ENCODE measurements at regions not wholly inside any gene's neighbourhood (a gene's known extent, or its start where the extent isn't known, plus 50 kb on each side); places are given as distances from the start of the nearest gene placed in this dataset.

DNA sequence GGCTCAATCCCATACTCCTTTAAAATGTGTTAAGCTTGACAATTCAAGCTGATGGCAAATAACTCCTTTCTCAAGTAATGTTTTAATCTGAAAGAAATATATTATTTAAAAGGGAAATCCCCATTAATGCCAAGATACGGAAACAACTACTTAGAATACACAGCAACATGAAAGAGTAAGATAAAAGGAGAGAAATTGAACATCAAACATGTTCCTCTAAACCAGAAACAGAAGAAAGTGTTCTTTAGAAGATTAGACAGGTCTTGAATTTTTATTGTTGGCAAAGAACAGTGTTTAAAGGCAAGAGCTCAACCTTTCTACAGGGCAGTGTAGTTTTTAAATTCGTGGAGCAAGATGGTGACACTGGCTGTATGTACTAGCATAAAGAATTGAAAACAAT, 105.8 kb upstream of the NRIP1 start:
- TF ChIP-seq SNAI2 (CRISPR knock-in tag; IDR thresholded peaks at IDR 0.05) (no peak), ESRRG (CRISPR knock-in tag; IDR thresholded peaks at IDR 0.05) (no peak), TOX (CRISPR knock-in tag; IDR thresholded peaks at IDR 0.05; ENCODE audit: borderline replicate concordance) (no peak), OSR1 (CRISPR knock-in tag; IDR thresholded peaks at IDR 0.05) (no peak), ISL1 (CRISPR knock-in tag; IDR thresholded peaks at IDR 0.05) (no peak), PPARA (CRISPR knock-in tag; IDR thresholded peaks at IDR 0.05; ENCODE audit: borderline replicate concordance) (no peak), TCF4 (CRISPR knock-in tag; IDR thresholded peaks at IDR 0.05; ENCODE audit: borderline replicate concordance) (no peak), ZFP3 (CRISPR knock-in tag; IDR thresholded peaks at IDR 0.05) (no peak), ZNF565 (CRISPR knock-in tag; conservative IDR thresholded peaks at IDR 0.05; ENCODE audit: low read depth) (no peak), CSDC2 (CRISPR knock-in tag; IDR thresholded peaks at IDR 0.05) (no peak), ZNF70 (CRISPR knock-in tag; IDR thresholded peaks at IDR 0.05) (no peak), ARNTL (CRISPR knock-in tag; IDR thresholded peaks at IDR 0.05; ENCODE audit: borderline replicate concordance, low read depth) (no peak)
- TF ChIP-seq, protein P1, sequence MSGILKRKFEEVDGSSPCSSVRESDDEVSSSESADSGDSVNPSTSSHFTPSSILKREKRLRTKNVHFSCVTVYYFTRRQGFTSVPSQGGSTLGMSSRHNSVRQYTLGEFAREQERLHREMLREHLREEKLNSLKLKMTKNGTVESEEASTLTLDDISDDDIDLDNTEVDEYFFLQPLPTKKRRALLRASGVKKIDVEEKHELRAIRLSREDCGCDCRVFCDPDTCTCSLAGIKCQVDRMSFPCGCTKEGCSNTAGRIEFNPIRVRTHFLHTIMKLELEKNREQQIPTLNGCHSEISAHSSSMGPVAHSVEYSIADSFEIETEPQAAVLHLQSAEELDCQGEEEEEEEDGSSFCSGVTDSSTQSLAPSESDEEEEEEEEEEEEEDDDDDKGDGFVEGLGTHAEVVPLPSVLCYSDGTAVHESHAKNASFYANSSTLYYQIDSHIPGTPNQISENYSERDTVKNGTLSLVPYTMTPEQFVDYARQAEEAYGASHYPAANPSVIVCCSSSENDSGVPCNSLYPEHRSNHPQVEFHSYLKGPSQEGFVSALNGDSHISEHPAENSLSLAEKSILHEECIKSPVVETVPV (CRISPR knock-in tag; IDR thresholded peaks at IDR 0.05), result no peak
- no peak for ATAC-seq

- ATAC-seq, result no peak
- TF ChIP-seq, protein P2, sequence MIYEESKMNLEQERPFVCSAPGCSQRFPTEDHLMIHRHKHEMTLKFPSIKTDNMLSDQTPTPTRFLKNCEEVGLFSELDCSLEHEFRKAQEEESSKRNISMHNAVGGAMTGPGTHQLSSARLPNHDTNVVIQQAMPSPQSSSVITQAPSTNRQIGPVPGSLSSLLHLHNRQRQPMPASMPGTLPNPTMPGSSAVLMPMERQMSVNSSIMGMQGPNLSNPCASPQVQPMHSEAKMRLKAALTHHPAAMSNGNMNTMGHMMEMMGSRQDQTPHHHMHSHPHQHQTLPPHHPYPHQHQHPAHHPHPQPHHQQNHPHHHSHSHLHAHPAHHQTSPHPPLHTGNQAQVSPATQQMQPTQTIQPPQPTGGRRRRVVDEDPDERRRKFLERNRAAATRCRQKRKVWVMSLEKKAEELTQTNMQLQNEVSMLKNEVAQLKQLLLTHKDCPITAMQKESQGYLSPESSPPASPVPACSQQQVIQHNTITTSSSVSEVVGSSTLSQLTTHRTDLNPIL (CRISPR knock-in tag; IDR thresholded peaks at IDR 0.05; ENCODE audit: low read depth), result no peak
- TF ChIP-seq TOX (CRISPR knock-in tag; IDR thresholded peaks at IDR 0.05; ENCODE audit: borderline replicate concordance) (no peak), ESRRG (CRISPR knock-in tag; IDR thresholded peaks at IDR 0.05) (no peak), ZFP30 (CRISPR knock-in tag; IDR thresholded peaks at IDR 0.05) (no peak), ZFP3 (CRISPR knock-in tag; IDR thresholded peaks at IDR 0.05) (no peak), ARNTL (CRISPR knock-in tag; IDR thresholded peaks at IDR 0.05; ENCODE audit: borderline replicate concordance, low read depth) (no peak), BACH2 (CRISPR knock-in tag; IDR thresholded peaks at IDR 0.05; ENCODE audit: borderline replicate concordance) (no peak), OSR1 (CRISPR knock-in tag; IDR thresholded peaks at IDR 0.05) (no peak), TSHZ2 (CRISPR knock-in tag; IDR thresholded peaks at IDR 0.05) (no peak), ZNF70 (CRISPR knock-in tag; IDR thresholded peaks at IDR 0.05) (no peak), PPARA (CRISPR knock-in tag; IDR thresholded peaks at IDR 0.05; ENCODE audit: borderline replicate concordance) (no peak)
Observed at GRCh38 chr21:15171546-15171945, 106.7 kb upstream of the NRIP1 start.

GRCh38 chr21:15172963-15173362, 108.2 kb upstream of the NRIP1 start:
- no peak for TF ChIP-seq ZFP30 (CRISPR knock-in tag; IDR thresholded peaks at IDR 0.05)
- no peak for TF ChIP-seq ZNF70 (CRISPR knock-in tag; IDR thresholded peaks at IDR 0.05)
- no peak for TF ChIP-seq TSHZ2 (CRISPR knock-in tag; IDR thresholded peaks at IDR 0.05)

DNA sequence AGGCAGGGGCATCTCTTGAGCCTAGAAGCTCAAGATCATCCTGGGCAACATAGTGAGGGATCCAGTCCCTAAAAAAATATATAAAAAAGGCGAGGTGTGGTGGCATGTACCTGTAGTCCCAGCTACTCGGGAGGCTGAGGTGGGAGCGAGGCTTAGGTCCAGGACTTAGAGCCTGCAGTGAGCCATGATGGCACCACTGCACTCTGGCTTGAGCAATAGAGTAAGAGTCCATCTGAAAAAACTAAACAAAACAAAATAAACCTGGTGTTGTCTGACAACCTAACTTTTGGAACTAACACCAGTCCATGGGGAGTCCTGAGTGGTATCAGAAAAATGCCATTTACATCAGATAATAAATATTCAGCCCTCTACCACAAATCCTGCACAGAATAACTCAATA, 110.1 kb upstream of the NRIP1 start:
- no peak for ATAC-seq
- TF ChIP-seq CSDC2 (CRISPR knock-in tag; IDR thresholded peaks at IDR 0.05) (no peak), PPARA (CRISPR knock-in tag; IDR thresholded peaks at IDR 0.05; ENCODE audit: borderline replicate concordance) (no peak), RARB (CRISPR knock-in tag; IDR thresholded peaks at IDR 0.05) (no peak), ZNF70 (CRISPR knock-in tag; IDR thresholded peaks at IDR 0.05) (no peak), TOX (CRISPR knock-in tag; IDR thresholded peaks at IDR 0.05; ENCODE audit: borderline replicate concordance) (no peak), TSHZ2 (CRISPR knock-in tag; IDR thresholded peaks at IDR 0.05) (no peak), ESRRG (CRISPR knock-in tag; IDR thresholded peaks at IDR 0.05) (no peak), SNAI2 (CRISPR knock-in tag; IDR thresholded peaks at IDR 0.05) (no peak), ZC3H10 (CRISPR knock-in tag; IDR thresholded peaks at IDR 0.05) (no peak), ZFP30 (CRISPR knock-in tag; IDR thresholded peaks at IDR 0.05) (no peak)
- TF ChIP-seq, protein P2 (CRISPR knock-in tag; IDR thresholded peaks at IDR 0.05; ENCODE audit: low read depth), result no peak
- TF ChIP-seq, protein P1 (CRISPR knock-in tag; IDR thresholded peaks at IDR 0.05), result no peak

More at GRCh38 chr21:15172963-15173362, 108.2 kb upstream of the NRIP1 start:
- no peak for ATAC-seq

Data from SK-N-SH treated with all-trans-retinoic acid at 6 μM for 48 hours (cell line).